ENCODE measurements at regions not wholly inside any gene's neighbourhood (a gene's known extent, or its start where the extent isn't known, plus 50 kb on each side); places are given as distances from the start of the nearest gene placed in this dataset.

DNA sequence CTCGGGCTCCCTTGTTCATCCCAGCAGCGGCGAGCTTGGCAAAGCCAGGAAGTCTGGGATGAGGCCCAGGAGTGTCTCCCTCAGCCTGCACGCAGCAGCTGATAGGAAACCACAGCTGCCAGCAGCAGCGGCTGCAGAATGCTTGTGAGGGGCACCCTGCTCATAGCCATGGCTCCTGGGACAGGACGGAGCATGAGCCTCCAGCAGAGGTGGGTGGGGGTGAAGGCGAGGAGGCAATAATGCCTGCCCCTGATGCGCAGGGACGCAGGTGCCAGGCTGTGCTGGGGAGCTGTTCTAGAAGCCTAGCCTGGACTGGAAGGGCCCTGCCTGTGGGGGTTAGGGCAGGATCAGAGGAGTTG, 157.9 kb downstream of the CD83 start:
- no peak for TF ChIP-seq POLR2A (IDR thresholded peaks at IDR 0.05; ENCODE audit: low read length)
- no peak for TF ChIP-seq GATA1 (IDR thresholded peaks at IDR 0.05; ENCODE audit: low read depth, low read length)

Measured in erythroblast (primary cell).